Epidermal melanocyte (primary cell): ENCODE measurements at regions not wholly inside any gene's neighbourhood (a gene's known extent, or its start where the extent isn't known, plus 50 kb on each side); places are given as distances from the start of the nearest gene placed in this dataset.
"Not testable (repeated sequence)": the region's sequence is repeated elsewhere in the genome, so short reads cannot be mapped to it uniquely, and the experiment has no call there.

ENCODE experiments used
- DNase-seq: peaks from one replicate; pipeline ENCODE4 v3.0.0; 2011; ENCODE audit warnings: low spot score; ENCODE audit not compliant: insufficient read length

- DNase-seq = no peak
Observed at GRCh38 chrX:74080165-74080564, 223.8 kb upstream of the ZCCHC13 start.

GRCh38 chrX:74065831-74066390 lies 213.4 kb upstream of the XIST start:
- DNase-seq = no peak

GRCh38 chrX:74063426-74064155 lies 211.1 kb upstream of the XIST start:
- DNase-seq = no peak

GRCh38 chrX:74061879-74062278 lies 209.4 kb upstream of the XIST start:
- no peak for DNase-seq

- DNase-seq = no peak
Observed at GRCh38 chrX:74049126-74049525, 196.6 kb upstream of the XIST start.

- DNase-seq = not testable (repeated sequence)
Observed at GRCh38 chrX:74034066-74034465, 181.6 kb upstream of the XIST start.

GRCh38 chrX:74031527-74031926 lies 179.0 kb upstream of the XIST start:
- not testable (repeated sequence) for DNase-seq

GRCh38 chrX:74030766-74031165 lies 178.3 kb upstream of the XIST start:
- not testable (repeated sequence) for DNase-seq

- DNase-seq = not testable (repeated sequence)
Observed at GRCh38 chrX:74025145-74025544, 172.6 kb upstream of the XIST start.

- DNase-seq = no peak
Observed at GRCh38 chrX:74023203-74023602, 170.7 kb upstream of the XIST start.

GRCh38 chrX:74018253-74018652 lies 165.7 kb upstream of the XIST start:
- DNase-seq = no peak

- DNase-seq = peak; percentile 21
Observed at GRCh38 chrX:74015379-74016019, 163.0 kb upstream of the XIST start.

- no peak for DNase-seq
Observed at GRCh38 chrX:74009041-74009440, 156.5 kb upstream of the XIST start.

- DNase-seq = no peak
Observed at GRCh38 chrX:73992019-73992418, 139.5 kb upstream of the XIST start.

- DNase-seq = no peak
Observed at GRCh38 chrX:73987166-73987565, 134.7 kb upstream of the XIST start.

GRCh38 chrX:73979551-73980131 lies 127.1 kb upstream of the XIST start:
- DNase-seq = no peak

GRCh38 chrX:73977542-73978169 lies 125.1 kb upstream of the XIST start:
- DNase-seq = no peak

GRCh38 chrX:73967461-73967860 lies 114.9 kb upstream of the XIST start:
- not testable (repeated sequence) for DNase-seq

GRCh38 chrX:73965833-73966232 lies 113.3 kb upstream of the XIST start:
- DNase-seq = no peak

GRCh38 chrX:73964579-73964978 lies 112.1 kb upstream of the XIST start:
- no peak for DNase-seq

- no peak for DNase-seq
Observed at GRCh38 chrX:73963682-73964081, 111.2 kb upstream of the XIST start.

GRCh38 chrX:73962948-73963347 lies 110.4 kb upstream of the XIST start:
- no peak for DNase-seq
